GM21619 (cell line): ENCODE measurements at regions not wholly inside any gene's neighbourhood (a gene's known extent, or its start where the extent isn't known, plus 50 kb on each side); places are given as distances from the start of the nearest gene placed in this dataset.

Source experiments
- ATAC-seq: cut with Tn5 transposase; IDR thresholded peaks from one replicate; pipeline ENCODE4 v1.9.1; 2021; ENCODE audit not compliant: unreplicated experiment

DNA sequence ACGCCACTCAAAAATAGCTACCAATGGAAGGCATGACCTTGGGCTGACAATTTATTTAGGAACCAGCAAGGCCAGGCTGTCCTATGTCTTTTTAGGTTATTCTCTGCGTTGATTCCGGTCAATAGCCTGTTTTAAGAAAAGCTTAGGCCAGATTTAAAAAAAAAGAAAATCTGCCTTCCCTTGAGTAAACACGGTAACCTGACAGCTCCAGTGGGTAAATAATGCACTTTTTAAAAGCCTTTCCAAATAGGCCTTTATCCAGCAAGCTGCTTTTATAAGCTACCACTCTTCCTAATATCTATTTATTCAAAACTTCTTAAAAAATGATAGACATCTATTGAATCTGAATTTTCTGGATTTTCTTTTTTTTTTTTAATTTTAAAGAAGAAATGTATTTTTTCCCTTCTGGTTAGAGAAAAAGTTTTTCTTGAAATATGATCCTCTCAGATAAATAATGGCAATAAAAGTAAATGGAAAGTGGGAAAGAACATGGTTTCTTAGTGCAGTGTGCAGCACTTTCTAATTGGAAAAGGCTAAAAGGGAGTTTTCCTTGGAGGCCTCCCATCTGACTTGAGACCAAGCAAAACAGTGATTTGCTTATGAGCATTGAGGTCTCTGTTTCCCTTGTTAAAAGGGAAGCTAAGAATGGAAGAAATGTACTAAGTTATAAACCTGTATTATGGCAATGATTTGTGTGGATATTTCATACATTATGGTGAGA lies 281.0 kb upstream of the RUNX1 start:
- ATAC-seq, result no peak

DNA sequence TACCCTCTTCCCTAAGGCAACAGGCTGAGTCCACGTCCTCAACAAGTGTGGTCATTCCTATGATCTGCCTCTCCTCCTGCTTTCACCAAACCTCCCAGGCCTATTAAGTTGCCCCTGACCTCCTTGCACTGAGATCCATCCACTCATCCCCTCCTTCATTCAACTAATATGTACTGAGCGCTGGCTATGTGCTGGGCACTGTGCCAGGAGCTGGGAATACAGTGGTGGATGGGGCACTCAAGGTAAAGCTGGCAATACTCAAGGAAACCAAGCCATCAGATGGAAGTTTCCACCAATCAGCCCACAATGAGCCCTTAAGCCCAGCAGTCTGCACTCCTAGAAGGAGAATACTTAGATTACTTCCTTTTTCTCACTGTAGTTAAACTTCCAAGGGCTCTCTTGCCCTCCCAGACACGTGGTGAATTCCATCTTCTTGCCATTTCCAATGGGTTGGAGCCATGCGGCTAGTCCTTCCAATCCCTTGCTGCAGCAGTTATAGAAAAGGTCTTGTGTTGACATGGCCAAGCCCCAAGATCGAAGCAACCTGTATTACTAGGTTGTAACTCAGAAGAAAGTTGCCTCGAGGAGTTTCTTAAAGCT lies 279.9 kb upstream of the RUNX1 start:
- no peak for ATAC-seq

DNA sequence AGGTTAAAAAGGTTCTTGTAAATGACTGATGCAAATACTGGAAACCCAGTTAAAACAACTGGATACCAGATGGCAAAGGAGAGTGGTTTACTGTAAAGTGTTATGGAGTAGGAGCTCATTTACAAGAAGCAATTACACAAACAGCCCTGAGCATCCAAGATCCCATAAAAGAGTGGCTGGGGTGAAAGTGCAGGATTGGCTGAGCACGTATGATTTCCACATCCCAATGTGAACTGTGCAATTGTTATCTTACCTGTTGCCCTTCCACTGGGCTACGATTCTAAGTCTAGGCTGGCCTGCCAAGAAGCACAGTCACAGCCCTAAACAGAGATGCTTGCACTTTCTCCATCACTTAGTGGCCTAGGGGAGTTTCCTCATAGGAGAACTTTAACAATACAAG lies 277.6 kb upstream of the RUNX1 start:
- no peak for ATAC-seq

DNA sequence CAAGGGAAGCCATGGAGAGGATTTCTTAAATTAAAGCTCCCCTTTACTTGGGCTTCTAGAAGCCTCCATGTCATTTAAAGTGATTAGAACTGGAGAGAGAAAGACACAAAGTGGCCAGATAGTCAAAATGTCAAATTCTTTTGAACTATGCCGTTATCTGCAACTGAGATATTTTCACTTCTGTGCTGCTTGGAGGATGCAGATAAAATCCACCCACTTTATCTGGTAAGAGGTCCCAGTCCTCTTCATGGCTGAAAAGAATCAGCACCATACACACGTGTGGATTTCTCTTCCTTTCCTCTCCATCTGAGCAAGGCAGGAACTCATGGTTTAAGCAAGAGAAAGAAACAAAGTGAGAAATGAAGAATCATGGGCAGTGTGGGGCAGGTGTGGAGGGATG lies 276.9 kb upstream of the RUNX1 start:
- ATAC-seq, result no peak

DNA sequence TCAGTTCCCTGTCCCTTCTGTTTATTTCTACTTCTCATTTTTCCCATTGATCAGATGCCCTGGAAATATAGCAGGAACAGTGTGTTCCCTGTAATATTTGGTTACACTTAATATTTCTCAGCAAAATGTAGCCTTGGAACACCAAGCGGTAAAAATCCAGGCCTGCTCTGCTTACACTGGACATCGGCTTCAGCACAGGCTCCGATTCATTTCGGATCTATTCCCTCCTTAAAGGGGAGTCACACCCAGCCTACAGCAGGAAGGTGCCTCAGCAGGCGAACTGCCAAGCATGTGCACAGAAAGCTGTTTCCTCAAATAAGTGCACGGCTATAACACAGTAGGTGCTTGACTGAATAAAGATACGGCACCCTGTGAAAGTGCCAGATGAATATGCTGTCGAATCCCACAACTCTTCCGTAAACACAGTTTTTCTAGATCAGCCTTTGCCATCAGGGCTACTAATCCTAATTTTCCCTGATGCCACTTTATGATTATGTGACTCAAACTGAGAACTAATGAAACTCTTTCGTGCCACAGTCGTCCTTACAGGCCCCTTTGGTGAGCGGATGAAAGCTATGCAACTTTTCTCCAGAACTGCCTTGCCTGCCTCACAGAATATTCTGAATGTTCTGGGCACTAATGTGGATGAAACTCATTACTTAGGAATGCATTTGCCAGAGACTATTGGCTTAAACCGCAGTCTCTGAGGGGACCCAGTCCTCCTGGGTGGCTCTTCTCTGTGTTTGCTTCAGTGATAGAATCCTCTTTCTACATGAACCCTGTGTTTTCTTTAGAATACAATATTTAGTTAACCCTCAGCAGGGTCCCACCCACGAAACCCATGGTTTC lies 275.5 kb upstream of the RUNX1 start:
- no peak for ATAC-seq

DNA sequence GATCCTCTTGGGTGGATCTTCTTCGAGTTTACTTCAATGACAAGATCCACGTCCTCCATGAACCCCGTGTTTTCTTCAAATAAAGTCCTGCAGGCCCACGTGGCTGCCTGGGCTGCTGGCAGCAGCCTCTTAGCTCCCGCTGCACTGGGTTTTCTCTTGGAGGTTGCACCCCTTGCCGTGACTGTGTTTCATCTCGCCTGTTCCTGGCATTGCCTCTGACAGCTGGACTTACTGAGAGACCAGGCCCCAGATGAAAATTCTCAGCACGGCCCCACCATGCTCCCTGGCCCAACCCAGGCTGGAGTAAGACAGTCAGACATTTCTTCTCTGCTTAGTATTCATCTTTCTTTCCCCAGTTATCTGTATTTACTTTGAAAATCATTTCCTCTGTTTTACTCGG lies 274.8 kb upstream of the RUNX1 start:
- no peak for ATAC-seq

DNA sequence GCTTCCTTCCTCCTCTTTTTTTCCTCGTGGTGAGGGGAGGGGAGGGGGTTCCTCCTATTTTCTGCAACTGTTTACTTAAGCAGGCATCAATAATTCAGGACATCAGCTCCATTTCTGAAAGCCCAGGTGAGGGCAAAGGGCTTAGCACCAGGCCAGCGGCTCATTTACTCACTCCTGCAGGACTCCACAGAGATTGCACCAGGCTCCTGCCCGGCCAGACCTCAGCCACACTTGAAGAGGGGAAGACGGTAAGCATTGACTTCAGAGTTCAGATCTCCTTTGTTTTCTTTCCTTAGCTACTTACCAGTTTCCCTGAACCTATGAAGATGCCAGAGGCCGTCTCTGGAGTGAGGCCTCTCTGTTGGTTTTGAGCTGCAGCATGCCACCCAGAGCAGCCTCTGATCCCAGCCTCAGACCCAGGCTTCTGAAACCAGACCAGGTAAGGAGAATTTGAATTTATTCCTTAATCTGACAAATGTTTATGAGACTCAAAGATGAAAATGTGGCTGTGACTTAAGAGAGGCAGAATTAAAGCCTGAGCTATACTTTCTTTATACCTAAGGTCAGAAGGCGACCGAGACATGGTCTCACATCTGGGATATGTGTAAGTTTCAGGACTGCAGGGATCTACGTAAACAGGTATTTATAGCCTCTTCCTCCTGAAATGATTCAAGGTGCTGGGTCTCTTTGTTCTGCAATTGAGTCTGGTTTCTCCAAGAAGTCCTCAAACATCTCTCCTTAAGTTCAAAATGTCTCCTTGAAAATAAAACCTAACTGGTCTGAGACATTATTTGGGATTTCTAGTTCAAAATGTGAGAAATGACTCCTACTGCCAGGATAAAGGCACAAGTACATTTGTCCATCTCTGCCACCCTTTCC lies 272.5 kb upstream of the RUNX1 start:
- no peak for ATAC-seq

DNA sequence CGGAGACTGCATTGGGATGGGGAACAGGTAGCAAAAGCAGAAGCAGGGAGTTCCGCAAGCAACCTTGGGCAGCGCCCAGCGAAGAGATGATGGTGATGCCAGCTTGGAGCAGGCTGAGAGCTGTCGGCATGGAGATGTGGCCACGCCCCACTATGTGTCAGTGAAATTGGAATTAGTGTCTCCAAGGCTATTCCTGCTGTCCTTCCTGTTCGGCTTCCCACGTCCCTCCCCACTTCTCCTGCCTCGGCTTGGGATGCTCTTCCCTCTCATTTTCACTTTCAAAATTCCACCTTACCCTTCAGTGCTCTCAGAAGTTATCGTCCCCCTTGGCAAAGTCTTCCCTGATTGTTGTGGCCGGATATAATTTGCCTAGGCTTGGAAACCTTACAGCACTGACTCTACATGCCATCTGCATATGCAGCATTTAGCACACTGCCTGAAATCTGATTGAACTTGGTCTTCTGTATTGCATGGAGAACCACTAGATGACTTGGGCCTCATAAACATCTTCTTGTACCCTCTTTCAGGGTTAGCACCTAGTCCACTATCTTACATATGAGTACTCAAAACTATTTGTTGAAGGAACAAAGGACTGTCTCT lies 270.7 kb upstream of the RUNX1 start:
- ATAC-seq, result no peak

DNA sequence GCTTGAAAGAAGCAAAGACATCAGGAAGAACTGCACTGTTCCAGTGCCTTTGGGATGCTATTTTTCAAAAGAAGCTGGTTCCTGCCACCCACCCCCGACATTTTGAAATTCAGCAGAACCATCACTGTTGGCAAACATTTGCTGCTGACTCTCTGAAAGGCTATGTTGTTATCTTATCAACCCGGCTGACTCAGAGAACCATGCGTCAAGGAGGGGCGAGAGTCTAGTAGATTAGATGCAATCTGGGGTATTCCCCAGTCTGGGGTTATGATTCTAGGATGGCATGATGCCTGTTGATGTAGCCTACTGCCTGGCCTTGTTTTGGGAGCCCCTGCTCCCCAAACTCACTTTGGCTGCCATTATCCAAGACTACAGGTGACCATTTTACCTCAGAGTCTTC lies 267.8 kb upstream of the RUNX1 start:
- ATAC-seq, result no peak

DNA sequence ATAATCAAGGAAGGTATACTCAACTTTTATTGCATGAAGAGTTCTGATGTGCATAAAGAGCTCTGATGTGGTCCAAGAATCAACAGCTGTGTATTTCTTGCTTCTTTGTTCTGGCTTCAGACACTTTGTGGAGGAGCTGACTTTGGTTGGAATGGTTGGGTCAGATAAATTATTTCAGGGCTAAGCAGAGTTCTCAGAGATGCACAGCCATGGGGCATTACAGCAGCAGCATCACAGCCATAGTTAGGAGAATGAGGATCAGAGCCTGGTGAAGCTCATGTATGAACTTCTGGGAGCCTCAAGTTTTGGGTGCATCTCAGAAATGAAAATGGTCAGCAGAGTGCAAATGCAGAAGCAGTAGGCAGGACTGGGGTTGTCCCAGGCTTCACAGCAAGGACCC lies 267.4 kb upstream of the RUNX1 start:
- ATAC-seq, result no peak

DNA sequence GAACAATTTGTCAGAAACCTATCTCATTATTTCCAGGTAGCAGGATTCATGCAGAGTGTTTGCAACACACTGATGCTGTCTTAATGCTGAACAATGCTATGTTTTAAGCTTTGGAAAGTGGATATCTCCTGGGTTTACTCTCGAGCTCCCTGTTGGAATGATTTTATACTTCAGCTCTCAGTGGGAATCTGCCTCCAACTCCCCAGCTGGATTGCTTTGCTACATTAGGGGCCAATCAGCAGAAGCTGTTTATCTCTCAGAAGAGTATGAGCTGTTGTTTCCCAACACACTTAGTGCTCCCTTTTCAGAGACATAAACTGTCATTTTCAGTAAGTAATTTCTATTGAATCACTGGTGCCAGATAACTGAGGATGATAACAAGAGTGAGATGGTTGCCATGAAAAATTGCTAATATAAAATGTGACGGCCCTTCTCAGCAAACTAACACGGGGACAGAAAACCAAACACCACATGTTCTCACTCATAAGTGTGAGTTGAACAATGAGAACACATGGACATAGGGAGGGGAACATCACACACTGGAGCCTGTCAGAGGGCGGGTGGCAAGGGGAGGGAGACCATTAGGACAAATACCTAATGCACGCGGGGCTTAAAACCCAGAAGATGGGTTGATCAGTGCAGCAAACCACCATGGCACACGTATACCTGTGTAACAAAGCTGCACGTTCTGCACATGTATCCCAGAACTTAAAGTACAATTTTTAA lies 265.9 kb upstream of the RUNX1 start:
- no peak for ATAC-seq

DNA sequence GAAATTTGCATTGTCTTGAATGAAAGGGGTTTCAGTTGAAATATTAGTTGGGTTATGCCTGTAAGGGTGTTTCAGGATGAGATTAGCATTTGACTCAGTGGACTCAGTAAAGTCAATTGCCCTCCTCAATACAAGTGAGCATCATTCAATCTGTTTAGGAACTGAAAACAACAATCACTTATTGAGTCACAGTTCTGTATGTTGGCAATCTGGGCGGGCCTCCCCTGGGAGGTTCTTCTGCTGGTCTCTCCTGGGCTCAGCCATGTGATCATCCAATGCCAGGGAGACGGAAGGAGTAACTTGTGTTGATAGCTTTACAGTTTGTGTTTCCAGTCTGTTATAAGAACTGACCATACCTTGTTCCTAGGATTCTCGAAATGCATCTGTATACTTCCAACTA lies 262.9 kb upstream of the RUNX1 start:
- ATAC-seq, result no peak

DNA sequence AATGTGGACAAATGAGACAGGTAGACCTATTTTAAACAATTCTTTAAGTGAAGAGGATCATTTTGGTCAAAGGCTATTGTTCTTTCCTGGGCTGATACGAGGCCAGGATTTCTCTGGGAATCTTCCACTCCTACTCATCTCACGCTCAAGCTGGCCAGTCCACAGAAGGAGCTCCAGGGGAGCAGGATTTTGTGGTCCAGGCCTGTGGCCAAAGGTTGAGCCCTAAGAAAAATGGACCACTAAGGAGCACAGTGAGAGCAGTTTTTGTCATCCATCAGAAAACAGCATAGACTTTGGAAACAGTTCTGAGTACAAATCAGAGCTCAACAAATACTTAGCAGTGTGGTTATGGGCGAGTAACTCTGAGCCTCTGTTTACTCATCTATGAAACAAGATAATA lies 260.2 kb upstream of the RUNX1 start:
- no peak for ATAC-seq

DNA sequence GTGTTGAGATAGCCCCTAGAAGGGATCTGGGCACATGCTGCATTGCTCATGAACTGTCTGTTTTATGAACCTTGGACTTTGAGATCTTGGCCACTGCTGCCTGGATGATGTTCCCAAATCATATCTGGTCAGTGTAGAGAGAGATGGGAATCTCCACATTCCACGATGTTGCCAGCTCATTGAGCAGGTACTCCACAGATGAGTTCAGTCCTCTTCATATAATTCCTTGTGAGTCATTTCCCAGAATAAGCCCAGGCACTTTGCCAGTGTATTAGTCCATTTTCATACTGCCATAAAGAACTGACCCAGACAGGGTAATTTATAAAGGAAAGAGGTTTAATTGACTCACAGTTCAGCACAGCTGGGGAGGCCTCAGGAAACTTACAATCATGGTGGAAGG lies 254.0 kb upstream of the RUNX1 start:
- ATAC-seq, result no peak

DNA sequence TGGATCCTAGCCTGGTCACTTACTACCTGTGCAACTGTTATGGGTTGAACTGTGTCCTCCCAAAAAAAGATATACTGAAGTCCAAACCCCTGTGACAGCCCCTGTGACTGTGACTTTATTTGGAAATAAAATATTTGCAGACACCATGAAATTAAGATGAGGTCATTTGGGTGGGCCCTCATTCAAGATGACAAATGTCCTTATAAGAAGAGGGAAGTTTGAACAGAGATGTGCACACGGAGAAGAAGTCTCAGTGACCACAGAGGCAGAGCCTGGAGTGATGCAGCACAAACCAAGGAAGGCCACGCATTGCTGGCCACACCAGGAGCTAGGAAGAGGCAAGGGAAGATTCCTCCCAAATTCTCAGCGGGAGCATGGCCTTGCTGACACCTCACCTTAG lies 249.7 kb upstream of the RUNX1 start:
- no peak for ATAC-seq

DNA sequence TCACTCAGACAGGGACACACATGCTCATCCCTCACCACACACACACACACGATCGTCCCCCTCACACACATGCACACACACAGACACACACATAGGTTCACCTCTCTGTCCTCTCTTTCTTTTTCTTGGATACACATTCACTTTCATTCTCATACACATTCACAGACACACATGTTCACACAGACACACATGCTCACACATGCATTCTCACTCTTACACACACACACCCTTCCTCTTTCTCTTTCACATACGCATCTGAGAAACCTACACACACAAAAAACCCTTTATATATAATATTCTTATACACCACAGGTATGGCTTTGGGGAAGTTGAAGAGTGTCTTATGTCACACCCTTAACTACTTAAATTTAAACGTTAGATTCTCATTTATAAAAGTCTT lies 248.6 kb upstream of the RUNX1 start:
- no peak for ATAC-seq

DNA sequence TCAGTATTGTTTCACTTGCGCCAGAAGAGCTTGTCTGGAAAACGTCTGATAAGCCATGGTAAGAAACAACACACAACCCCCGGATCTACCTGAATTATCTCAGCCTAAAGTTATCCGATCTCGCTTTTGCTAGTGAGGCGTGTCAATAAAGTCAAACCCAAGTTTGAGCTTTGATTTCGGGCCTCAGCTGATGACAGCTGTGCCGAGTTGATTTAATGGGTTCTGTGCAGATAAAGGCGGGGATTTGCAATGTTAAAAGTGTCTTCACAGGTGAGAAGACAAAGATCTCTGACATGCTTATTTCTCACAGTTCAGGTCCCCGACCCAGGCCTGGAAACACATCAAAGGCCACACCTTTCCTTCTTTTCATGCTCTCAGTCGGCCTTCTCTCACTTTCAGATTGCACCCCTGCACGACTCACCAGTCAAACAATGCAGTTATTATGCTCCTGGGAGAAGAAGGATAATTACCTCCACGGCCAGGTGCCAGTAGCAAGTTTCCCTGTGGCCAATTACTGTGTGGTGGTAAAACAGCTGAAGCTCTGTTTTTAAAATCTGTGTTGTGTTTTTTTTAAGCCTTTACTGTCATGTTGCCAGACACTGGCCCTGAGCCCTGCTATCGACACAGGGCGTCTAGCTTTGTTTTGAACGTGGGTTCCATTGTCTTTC lies 245.3 kb upstream of the RUNX1 start:
- no peak for ATAC-seq

DNA sequence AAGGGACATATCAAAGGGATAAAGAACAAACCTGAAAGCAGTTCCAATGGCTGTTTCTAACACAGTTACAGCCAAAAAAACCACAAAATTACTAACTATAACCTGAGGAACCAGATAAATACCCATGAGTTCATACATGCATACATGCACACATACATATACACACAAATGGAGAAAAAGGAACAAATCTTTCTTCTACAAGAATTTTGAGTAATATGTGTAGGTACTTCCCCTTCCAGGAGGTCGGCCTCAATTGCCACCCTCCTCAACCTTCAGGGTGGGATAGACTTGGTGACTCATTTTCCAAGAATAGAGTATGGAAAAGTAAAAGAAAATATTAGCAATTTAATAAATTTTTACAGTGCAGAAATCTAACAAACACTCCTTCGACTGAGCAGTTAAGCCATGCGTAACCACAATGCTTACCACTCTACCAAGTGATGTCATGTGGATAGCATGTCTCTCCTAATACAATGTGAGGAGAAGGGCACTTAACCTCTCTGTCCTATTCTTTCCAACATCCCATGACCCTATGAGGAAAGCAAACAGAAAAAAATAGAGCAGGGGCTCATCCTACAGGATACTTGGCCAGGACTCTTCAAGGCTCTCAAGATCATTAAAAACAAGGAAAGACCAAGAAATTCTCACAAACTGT lies 243.0 kb upstream of the RUNX1 start:
- ATAC-seq, result no peak

DNA sequence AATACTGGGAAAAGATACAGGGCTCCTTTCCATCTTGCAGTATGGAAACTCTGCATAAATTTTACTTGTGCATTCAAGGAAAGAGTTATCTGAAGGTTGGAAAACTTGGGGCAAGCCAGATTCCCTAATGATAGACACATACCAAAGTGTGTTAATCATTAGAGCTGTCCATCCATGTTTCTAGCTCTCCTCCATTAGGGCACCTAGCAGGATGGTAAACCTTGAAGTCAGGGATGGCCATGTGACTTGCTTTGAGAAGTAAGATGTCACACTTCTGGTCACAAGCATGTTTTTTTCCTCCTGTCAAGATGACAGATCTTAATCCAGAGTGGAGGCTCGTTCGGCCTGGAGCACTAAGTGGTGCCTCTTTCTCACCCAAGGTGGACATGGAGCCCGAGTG lies 241.9 kb upstream of the RUNX1 start:
- no peak for ATAC-seq
